GM21381 (cell line): ENCODE measurements at regions not wholly inside any gene's neighbourhood (a gene's known extent, or its start where the extent isn't known, plus 50 kb on each side); places are given as distances from the start of the nearest gene placed in this dataset.
A peak's percentile ranks its signal among the peaks of the same experiment; 100 is the strongest.

Source experiments
- ATAC-seq: cut with Tn5 transposase; IDR thresholded peaks from one replicate; pipeline ENCODE4 v1.9.1; 2021; ENCODE audit warnings: mild to moderate bottlenecking, moderate library complexity; ENCODE audit not compliant: unreplicated experiment

- no peak for ATAC-seq
Measured at GRCh38 chr5:174398171-174398570, 326.2 kb upstream of the MSX2 start.

GRCh38 chr5:174399411-174399810 lies 325.0 kb upstream of the MSX2 start:
- no peak for ATAC-seq

DNA sequence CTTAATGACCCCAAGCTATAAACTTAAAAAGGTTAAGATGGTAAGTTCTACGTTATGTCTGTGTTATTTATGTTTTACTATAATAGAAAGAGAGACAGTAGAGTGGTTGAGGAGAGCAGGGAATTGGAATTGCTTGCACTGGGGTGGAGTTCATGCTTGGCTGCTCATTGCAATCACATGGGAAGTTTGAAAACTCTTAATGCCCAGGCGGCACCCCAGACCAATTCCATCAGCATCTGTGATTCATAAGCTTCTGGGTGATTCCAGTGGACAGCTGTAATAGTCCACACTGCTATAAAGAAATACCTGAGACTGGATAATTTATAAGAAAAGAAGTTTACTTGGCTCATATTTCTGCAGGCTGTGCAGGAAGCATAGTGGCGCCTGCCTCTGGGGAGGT lies 323.9 kb upstream of the MSX2 start:
- no peak for ATAC-seq

DNA sequence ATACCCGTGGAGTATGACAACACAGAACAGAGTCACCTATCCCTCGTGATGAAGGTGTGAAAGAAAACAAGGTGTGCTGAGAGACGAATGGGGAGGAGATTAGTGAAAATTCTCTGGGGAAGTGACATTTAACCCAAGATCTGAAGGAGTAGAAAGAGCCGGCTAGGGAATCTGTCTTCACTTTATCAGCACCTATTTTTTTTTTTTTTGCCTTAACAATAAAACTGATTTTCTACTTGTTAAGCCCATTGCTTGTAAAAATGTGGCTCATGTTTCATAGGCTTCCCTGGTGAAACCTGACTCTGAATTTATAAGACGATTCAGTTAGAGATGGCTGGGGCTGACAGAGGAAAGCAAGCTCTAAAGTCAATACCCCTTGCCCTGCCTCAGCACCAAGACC lies 322.6 kb upstream of the MSX2 start:
- ATAC-seq: no peak

DNA sequence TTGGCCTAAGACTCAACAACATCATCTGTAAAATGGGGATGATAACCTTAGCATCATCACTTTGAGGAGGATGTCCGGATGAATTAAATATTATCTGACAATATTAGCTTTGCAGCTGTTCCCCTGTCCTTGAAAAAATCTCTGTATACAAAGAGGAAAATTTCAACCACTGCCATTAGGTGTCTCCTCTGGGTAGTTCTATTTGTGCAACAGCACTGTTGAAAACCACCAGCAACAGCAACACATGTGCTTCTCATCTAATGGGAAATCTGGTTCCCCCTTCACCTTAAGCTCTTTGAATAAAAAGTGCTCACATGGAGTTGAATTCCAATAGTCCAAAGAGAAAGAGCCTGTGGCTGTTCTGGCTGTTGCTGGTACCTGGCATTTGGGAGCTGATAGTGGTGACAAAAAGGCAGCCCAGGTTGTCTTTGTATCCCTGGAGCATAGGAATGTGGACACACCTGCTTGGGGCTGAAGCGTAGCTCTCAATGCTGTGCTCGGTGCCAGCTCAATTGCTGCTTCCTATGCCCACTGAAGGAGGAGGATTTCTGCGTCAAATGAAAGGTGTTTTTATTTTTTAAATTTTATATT lies 322.1 kb upstream of the MSX2 start:
- no peak for ATAC-seq

DNA sequence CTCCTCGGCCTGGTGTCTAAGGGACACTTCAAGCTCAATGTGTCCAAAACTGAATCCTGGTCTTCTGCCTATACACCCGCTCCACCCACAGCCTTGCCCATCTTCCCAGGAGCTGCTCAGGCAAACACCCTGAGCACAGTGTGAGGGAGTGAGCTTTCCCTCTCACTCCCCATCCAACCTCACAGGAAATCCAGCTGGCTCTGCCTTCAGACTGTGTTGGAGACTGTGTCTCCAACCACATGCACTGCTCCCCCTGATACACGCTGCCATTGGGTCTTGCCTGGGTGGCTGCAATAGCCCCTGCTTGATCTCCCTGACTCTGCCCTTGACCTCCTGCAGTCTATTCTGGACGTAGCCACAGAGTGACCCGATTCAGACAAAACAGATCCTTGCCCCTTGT lies 319.5 kb upstream of the MSX2 start:
- no peak for ATAC-seq

DNA sequence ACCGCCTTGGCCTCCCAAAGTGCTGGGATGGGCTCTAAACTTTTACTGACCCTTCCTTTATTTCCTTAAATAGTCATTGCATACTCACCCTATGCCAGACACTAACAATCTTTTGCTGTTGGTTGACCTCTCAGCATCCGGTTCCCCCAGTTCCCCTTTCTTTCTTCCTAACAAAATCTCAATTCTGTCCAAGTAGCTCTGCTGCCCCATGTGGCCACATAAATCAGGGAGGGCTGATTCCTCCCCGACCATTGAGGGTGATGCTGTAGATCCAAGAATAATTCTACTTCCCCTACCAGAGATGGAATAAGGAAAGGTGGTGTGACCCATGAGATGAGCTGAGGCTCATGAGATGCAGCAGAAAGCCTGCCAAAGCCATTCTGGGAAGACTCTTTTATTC lies 315.3 kb upstream of the MSX2 start:
- no peak for ATAC-seq

DNA sequence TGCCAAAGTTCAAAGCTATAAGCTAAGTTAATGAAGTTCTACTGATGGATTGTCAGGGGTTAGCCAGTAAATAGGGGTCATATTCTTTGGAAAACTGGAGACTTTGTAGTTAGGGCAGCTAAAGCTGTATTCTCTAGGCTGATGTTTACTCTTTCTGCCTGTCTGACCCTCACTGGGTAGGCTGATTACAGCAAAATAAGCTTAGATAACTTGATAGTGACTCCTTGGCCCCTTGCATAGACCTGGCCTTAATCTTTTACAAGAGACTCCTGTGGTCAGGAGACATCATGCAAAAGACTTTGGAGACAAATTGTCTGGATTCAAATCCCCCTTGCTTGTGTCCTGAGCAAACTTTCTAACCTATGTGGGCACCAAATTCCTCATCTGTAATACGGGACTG lies 314.4 kb upstream of the MSX2 start:
- no peak for ATAC-seq

DNA sequence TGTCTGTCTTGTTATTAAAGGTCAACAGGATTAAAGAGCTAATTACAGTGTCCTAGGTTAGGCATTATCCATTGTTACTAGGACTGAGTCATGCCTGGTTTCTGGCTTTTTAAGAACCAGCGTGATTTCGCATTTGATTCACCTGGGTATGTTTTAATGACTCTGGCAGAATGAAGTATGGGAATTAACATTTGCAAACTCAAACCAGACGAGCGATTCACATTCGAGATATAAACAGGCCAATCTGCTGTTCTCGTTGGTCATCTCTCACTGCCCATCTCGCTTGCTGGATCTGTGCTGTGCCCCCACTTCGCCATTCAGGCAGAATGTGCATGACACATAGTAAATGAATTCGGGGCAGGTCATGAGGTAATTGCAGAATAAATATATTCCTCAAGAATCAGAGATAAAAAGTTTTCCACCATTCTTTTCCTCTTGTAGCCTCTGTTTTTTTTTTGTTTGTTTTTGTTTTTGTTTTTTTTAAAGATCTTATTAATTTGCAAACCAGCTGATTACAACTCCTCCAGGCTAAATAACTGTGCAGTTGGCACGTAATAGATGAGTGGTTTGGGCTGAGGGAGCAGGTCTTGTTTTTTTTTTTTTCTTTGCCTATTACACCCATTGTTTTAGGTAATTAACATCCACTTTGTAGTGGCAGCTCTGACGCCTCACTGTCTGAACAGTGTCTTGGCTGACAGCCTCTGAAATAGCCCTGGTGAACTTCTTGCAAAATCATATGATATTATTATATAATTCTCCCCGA lies 313.5 kb upstream of the MSX2 start:
- ATAC-seq: no peak

DNA sequence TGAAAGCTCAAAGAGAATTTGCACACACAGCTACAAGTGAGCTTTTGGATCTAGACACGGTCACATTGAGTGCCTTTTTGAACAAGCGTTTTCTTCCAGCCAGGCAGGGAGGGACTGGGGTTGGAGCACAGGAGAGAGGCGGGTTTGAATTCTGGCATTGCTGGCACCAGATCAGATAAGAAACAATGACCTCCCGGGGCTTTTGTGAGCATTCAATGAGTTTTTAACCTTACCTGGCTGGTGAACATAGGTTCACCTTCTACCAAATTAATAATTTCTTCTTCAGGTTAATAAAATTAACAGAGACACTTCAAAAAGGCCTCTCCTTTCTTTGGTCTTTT lies 312.9 kb upstream of the MSX2 start:
- ATAC-seq: no peak

- no peak for ATAC-seq
Measured at GRCh38 chr5:174412374-174412773, 312.0 kb upstream of the MSX2 start.

GRCh38 chr5:174412941-174413340 lies 311.4 kb upstream of the MSX2 start:
- ATAC-seq: no peak

- ATAC-seq: no peak
Measured at GRCh38 chr5:174413567-174414314, 310.6 kb upstream of the MSX2 start.

- ATAC-seq: no peak
Measured at GRCh38 chr5:174414315-174414710, 310.1 kb upstream of the MSX2 start.

DNA sequence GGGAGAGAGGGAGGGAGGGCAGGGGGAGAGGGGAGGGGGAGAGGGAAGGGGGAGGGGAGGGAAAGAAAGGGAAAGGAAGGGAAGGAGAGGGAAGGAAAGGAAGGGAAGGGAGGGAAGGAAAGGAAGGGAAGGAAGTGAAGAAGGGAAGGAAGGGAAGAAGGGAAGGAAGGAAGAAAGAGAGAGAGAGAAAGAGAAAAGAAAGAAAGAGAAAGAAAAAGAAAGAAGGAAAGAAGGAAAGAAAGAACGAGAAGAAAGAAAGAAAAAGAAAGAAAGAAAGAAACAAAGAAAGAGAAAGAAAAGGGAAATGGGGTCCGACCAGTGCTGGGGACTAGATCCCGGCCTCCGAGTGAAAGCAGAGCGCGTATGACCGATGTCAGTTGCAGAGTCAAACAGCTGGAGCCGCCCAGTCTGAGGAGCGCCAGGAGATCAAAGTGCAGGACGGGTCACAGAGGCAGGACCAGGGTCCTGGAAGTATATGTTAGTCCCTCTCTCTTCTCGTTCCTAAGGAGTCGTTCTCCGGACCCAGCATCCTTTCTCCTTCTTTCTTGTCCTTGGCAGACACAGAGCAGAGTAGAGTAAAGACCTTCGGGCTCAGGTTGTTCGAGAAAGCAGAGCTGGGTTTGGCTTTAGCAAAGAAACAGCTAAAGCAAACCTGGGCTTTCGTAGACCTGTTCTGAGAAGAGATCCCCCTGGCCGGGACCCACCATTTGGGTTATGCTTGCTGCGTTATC lies 305.4 kb upstream of the MSX2 start:
- ATAC-seq: peak; percentile 32

DNA sequence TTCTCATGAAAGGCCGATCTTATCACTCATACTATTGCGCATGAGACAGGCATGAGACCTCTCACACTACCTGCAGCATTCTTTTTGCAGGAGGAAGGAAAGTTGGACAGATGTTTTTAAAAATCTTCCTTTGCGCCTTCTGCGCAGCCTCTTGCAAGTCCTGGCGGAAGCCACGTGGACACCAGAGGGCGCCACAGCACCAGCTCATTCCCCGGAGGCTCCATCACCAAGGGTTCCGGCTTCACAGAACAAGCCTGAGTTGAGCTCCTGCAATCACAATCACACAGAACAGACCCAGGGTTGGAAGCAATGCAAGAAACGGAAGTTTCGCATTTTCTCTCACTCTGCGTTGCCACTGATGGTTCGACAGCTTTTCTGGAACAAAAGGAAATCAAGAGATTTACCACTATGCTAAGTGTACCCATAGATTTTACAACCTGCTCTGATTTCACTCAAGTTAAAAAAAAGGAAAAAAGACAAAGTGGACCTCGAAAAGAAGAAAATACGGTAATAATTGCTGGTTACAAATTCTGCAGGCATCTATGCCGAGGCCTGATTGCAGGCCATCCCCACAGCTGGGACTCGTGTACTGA lies 304.7 kb upstream of the MSX2 start:
- ATAC-seq: peak; percentile 88

DNA sequence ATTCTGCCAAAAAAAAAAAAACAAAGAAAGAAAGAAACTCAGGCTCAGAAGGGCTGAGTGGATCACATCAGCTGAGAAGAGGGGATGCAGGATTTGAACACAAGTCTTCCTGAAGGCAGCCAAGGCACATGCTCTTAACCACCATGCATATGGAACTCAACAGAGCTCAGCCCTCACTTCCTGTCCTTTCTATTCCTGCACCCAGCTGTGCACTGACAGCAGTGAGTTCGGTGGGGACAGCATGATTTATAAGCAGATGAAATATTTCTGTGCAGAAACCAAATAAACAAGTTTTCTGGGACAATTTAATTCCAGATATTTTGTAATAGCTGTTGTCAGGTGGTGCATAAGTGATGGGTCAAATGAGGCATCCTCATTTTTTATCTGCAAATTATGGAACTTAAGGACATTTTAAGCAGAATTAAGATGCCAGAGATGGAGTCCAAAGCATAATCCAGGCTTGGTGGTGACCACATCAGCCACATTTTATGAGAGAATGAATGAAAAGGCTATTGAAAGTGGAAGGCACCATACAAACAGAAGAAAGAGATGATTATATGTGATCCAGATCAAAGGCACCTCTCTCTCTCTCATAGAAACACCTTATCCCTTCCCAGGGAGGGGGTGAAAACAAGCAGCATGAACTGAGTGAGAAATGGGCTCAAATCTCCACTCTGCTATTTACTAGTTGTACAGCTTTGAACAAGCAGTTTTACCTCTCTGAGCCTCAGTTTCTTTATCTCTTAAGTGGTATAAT lies 303.6 kb upstream of the MSX2 start:
- no peak for ATAC-seq

GRCh38 chr5:174421408-174421805 lies 303.0 kb upstream of the MSX2 start:
- no peak for ATAC-seq

GRCh38 chr5:174423558-174423957 lies 300.8 kb upstream of the MSX2 start:
- no peak for ATAC-seq

GRCh38 chr5:174424219-174425053 lies 299.9 kb upstream of the MSX2 start:
- no peak for ATAC-seq
